DND-41 (cell line): ENCODE measurements at regions not wholly inside any gene's neighbourhood (a gene's known extent, or its start where the extent isn't known, plus 50 kb on each side); places are given as distances from the start of the nearest gene placed in this dataset.

Source experiments
- ATAC-seq: fragments of 200-7000 bp; cut with Tn5 transposase; 3 replicates; pipeline ENCODE4 v1.9.1; 2021; ENCODE audit warnings: low read depth; ENCODE audit not compliant: insufficient read depth
- DNase-seq: peaks from one replicate; pipeline ENCODE4 v3.0.0-alpha.2; 2020
- H2AFZ ChIP-seq: 2 replicates; pipeline ENCODE4 v1.6.0; 2012; ENCODE audit warnings: low read depth, low read length
- H3K27ac ChIP-seq: 2 replicates; pipeline ENCODE4 v1.5.1; 2012; ENCODE audit warnings: low read length, inconsistent platforms
- H3K27me3 ChIP-seq: fragments of 200-600 bp; sonication (generic); 2 replicates; pipeline ENCODE4 v1.6.0; 2012; ENCODE audit warnings: low read length, mild to moderate bottlenecking, inconsistent platforms; ENCODE audit not compliant: insufficient read depth, poor library complexity
- H3K36me3 ChIP-seq: 2 replicates; pipeline ENCODE4 v1.5.1; 2012; ENCODE audit warnings: low read length, inconsistent platforms; ENCODE audit not compliant: insufficient read depth
- H3K4me1 ChIP-seq: 2 replicates; pipeline ENCODE4 v1.5.1; 2012; ENCODE audit warnings: mild to moderate bottlenecking, low read length; ENCODE audit not compliant: insufficient read depth
- H3K4me2 ChIP-seq: 2 replicates; pipeline ENCODE4 v1.6.0; 2012; ENCODE audit warnings: mild to moderate bottlenecking, moderate library complexity, low read length, inconsistent platforms; ENCODE audit not compliant: insufficient read depth
- H3K4me3 ChIP-seq, 2 experiments: fragments of 200-600 bp in 1 of 2; shearing (Covaris generic) in 1 of 2; 2 replicates each; pipeline ENCODE4 v1.5.1; 2012 to 2016; ENCODE audit warnings: inconsistent platforms in 2 of 2, low read length in 2 of 2, mild to moderate bottlenecking in 2 of 2, low read depth in 1 of 2, moderate library complexity in 1 of 2
- H3K79me2 ChIP-seq: 2 replicates; pipeline ENCODE4 v1.6.0; 2012; ENCODE audit warnings: low read length, inconsistent platforms; ENCODE audit not compliant: insufficient read depth
- H3K9ac ChIP-seq: 2 replicates; pipeline ENCODE4 v1.6.0; 2012; ENCODE audit warnings: low read depth, mild to moderate bottlenecking, inconsistent platforms, low read length, moderate library complexity
- H3K9me3 ChIP-seq: 2 replicates; pipeline ENCODE4 v1.5.1; 2012; ENCODE audit warnings: low read length, moderate library complexity, mild to moderate bottlenecking, inconsistent platforms; ENCODE audit not compliant: insufficient read depth, severe bottlenecking
- H4K20me1 ChIP-seq: 2 replicates; pipeline ENCODE4 v1.6.0; 2012; ENCODE audit warnings: low read length; ENCODE audit not compliant: insufficient read depth
- EZH2 ChIP-seq: IDR thresholded peaks from 3 replicates; pipeline ENCODE4 v1.6.1; 2012; ENCODE audit warnings: borderline replicate concordance, low read depth, mild to moderate bottlenecking, moderate library complexity, low read length, inconsistent platforms; ENCODE audit not compliant: severe bottlenecking
- TF ChIP-seq, protein P1 (sequence below): IDR thresholded peaks from 2 replicates; pipeline ENCODE4 v1.5.1; 2012; ENCODE audit warnings: borderline replicate concordance, low read length, moderate library complexity, mild to moderate bottlenecking; ENCODE audit not compliant: poor library complexity, severe bottlenecking; ENCODE audit errors: extremely low read depth

GRCh38 chr2:147473075-147473474, 371.8 kb upstream of the ACVR2A start:
- H3K79me2 ChIP-seq, result no peaks in the 10 kb centered on the region
- H2AFZ ChIP-seq, result no peak overlapping the region
- H3K9ac ChIP-seq, result no peak overlapping the region
- TF ChIP-seq EZH2, result no peak
- TF ChIP-seq, protein P1, sequence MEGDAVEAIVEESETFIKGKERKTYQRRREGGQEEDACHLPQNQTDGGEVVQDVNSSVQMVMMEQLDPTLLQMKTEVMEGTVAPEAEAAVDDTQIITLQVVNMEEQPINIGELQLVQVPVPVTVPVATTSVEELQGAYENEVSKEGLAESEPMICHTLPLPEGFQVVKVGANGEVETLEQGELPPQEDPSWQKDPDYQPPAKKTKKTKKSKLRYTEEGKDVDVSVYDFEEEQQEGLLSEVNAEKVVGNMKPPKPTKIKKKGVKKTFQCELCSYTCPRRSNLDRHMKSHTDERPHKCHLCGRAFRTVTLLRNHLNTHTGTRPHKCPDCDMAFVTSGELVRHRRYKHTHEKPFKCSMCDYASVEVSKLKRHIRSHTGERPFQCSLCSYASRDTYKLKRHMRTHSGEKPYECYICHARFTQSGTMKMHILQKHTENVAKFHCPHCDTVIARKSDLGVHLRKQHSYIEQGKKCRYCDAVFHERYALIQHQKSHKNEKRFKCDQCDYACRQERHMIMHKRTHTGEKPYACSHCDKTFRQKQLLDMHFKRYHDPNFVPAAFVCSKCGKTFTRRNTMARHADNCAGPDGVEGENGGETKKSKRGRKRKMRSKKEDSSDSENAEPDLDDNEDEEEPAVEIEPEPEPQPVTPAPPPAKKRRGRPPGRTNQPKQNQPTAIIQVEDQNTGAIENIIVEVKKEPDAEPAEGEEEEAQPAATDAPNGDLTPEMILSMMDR, result no peak
- no peaks in the 10 kb centered on the region for H3K9me3 ChIP-seq
- DNase-seq (no peak), ATAC-seq (no peak)
- no peaks in the 10 kb centered on the region for H4K20me1 ChIP-seq
- H3K27me3 ChIP-seq, result no peaks in the 10 kb centered on the region
- H3K36me3 ChIP-seq, result no peaks in the 10 kb centered on the region
- H3K4me2 ChIP-seq, result no peak overlapping the region
- no peaks in the 10 kb centered on the region for H3K4me1 ChIP-seq
- H3K27ac ChIP-seq, result no peak overlapping the region
- H3K4me3 ChIP-seq, result no peak overlapping the region

GRCh38 chr2:147471126-147471525, 373.7 kb upstream of the ACVR2A start:
- no peaks in the 10 kb centered on the region for H4K20me1 ChIP-seq
- no peak overlapping the region for H3K9ac ChIP-seq
- TF ChIP-seq, protein P1, result no peak
- no peak for TF ChIP-seq EZH2
- H2AFZ ChIP-seq, result no peak overlapping the region
- no peaks in the 10 kb centered on the region for H3K9me3 ChIP-seq
- no peaks in the 10 kb centered on the region for H3K4me1 ChIP-seq
- H3K4me3 ChIP-seq, result no peak overlapping the region
- no peak overlapping the region for H3K4me2 ChIP-seq
- H3K27me3 ChIP-seq, result no peaks in the 10 kb centered on the region
- H3K27ac ChIP-seq, result no peak overlapping the region
- DNase-seq (no peak), ATAC-seq (no peak)
- H3K36me3 ChIP-seq, result no peaks in the 10 kb centered on the region
- H3K79me2 ChIP-seq, result no peaks in the 10 kb centered on the region

DNA sequence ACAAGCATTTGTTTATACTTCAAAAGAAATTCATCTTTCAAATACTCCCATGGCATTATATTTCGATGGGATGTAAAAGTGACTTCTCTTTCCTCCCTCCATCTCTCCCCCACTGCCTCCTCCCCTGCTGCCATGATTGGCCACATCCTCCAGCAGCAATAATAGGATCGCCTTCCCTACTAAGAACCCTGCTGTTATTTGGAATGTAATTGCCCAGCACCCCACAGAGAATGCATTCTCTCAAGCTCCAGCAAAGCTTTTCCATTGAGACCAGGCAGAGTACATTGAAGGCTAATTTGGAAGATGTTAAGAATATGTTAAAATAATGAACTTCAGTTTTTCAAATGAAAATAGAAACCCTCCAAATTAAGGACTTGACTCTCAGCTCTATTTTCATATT, 375.4 kb upstream of the ACVR2A start:
- H3K4me2 ChIP-seq, result no peak overlapping the region
- no peaks in the 10 kb centered on the region for H3K9me3 ChIP-seq
- no peaks in the 10 kb centered on the region for H4K20me1 ChIP-seq
- DNase-seq (no peak), ATAC-seq (no peak)
- no peak overlapping the region for H3K9ac ChIP-seq
- H3K4me1 ChIP-seq, result no peaks in the 10 kb centered on the region
- no peaks in the 10 kb centered on the region for H3K79me2 ChIP-seq
- H2AFZ ChIP-seq, result no peak overlapping the region
- no peaks in the 10 kb centered on the region for H3K27me3 ChIP-seq
- no peak overlapping the region for H3K27ac ChIP-seq
- no peak for TF ChIP-seq EZH2
- TF ChIP-seq, protein P1, result no peak
- no peaks in the 10 kb centered on the region for H3K36me3 ChIP-seq
- no peak overlapping the region for H3K4me3 ChIP-seq

DNA sequence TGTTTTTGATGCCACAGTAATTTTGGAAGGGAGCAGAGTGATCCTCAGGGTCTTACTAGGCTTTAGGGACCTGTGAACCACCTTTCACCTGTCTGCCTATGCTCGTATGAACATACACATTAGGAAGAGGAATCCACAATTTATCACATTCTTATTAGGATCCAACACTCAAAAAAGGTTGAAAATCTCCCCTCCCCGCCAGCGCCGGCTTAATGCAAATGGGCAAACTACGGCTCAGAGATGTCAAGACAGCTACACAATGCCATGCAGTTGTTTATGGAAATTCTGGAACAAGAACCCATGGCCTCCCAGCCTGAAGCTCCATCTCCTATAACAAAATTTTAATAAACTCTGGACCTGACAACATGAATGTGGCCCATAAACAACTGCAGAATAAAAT, 375.9 kb upstream of the ACVR2A start:
- no peaks in the 10 kb centered on the region for H4K20me1 ChIP-seq
- H3K79me2 ChIP-seq, result no peaks in the 10 kb centered on the region
- no peaks in the 10 kb centered on the region for H3K9me3 ChIP-seq
- ATAC-seq, result no peak
- H3K27ac ChIP-seq, result no peak overlapping the region
- H3K27me3 ChIP-seq, result no peaks in the 10 kb centered on the region
- no peak for DNase-seq
- no peaks in the 10 kb centered on the region for H3K36me3 ChIP-seq
- H3K4me1 ChIP-seq, result no peaks in the 10 kb centered on the region
- no peak overlapping the region for H2AFZ ChIP-seq
- TF ChIP-seq, protein P1, result no peak
- no peak for TF ChIP-seq EZH2
- no peak overlapping the region for H3K9ac ChIP-seq
- no peak overlapping the region for H3K4me2 ChIP-seq
- H3K4me3 ChIP-seq, result no peak overlapping the region
